ENCODE measurements at regions not wholly inside any gene's neighbourhood (a gene's known extent, or its start where the extent isn't known, plus 50 kb on each side); places are given as distances from the start of the nearest gene placed in this dataset.

- TF ChIP-seq CTCF (conservative IDR thresholded peaks at IDR 0.05; ENCODE audit: low read depth, low read length): no peak
- no peak for TF ChIP-seq EZH2 (IDR thresholded peaks at IDR 0.05; ENCODE audit: low read length, unreplicated experiment)
- TF ChIP-seq EZH2phosphoT487 (IDR thresholded peaks at IDR 0.05; ENCODE audit: borderline replicate concordance, low read length): no peak
These were observed 829.7 kb upstream of the FAT3 start for GRCh38 chr11:91394727-91395414.
